Suprapubic skin (tissue), 4 donors: ENCODE measurements at regions not wholly inside any gene's neighbourhood (a gene's known extent, or its start where the extent isn't known, plus 50 kb on each side); places are given as distances from the start of the nearest gene placed in this dataset.
A peak's percentile ranks its signal among the peaks of the same experiment; 100 is the strongest.

Experiments used
- DNase-seq, 2 donors: peaks; one replicate each; pipeline ENCODE4 v3.0.0-alpha.2; 2019; ENCODE audit warnings: low spot score in 2 of 2
- H3K27ac ChIP-seq: fragments of 200-600 bp; sonication (generic); one replicate; pipeline ENCODE4 v1.5.1; 2019
- H3K27me3 ChIP-seq: fragments of 200-600 bp; sonication (generic); one replicate; pipeline ENCODE4 v1.5.1; 2019
- H3K36me3 ChIP-seq: fragments of 200-600 bp; sonication (generic); one replicate; pipeline ENCODE4 v1.5.1; 2019
- H3K4me1 ChIP-seq: fragments of 200-600 bp; sonication (generic); one replicate; pipeline ENCODE4 v1.5.1; 2019
- H3K4me3 ChIP-seq: fragments of 200-600 bp; sonication (generic); one replicate; pipeline ENCODE4 v1.5.1; 2019; ENCODE audit warnings: mild to moderate bottlenecking
- H3K9me3 ChIP-seq: fragments of 200-600 bp; sonication (generic); one replicate; pipeline ENCODE4 v1.5.1; 2019
- CTCF ChIP-seq, 2 donors: fragments of 200-600 bp in 1 of 2; fragments of 450-650 bp in 1 of 2; sonication (generic) in 1 of 2; IDR thresholded peaks; one replicate each; pipeline ENCODE4 v1.5.1; 2016 to 2019; ENCODE audit warnings: antibody characterized with exemption in 2 of 2, mild to moderate bottlenecking in 1 of 2, moderate library complexity in 1 of 2
- EP300 ChIP-seq: sonication (generic); formaldehyde crosslinking; IDR thresholded peaks from one replicate; pipeline ENCODE4 v1.6.1; 2017; ENCODE audit warnings: antibody characterized with exemption
- POLR2A ChIP-seq, 2 donors: fragments of 450-650 bp; IDR thresholded peaks; one replicate each; pipeline ENCODE4 v1.6.1; 2017; ENCODE audit warnings: antibody characterized with exemption in 2 of 2, mild to moderate bottlenecking in 2 of 2, moderate library complexity in 2 of 2
- POLR2AphosphoS5 ChIP-seq, 3 donors: sonication (generic); formaldehyde crosslinking; IDR thresholded peaks; one replicate each; pipeline ENCODE4 v1.6.1; 2017; ENCODE audit warnings: antibody characterized with exemption in 3 of 3
- whole genome bisulfite sequencing: methylation state at CpG from one replicate; pipeline ENCODE4 v1.1.5; 2018; 5-methylcytosine and 5-hydroxymethylcytosine counted together

DNA sequence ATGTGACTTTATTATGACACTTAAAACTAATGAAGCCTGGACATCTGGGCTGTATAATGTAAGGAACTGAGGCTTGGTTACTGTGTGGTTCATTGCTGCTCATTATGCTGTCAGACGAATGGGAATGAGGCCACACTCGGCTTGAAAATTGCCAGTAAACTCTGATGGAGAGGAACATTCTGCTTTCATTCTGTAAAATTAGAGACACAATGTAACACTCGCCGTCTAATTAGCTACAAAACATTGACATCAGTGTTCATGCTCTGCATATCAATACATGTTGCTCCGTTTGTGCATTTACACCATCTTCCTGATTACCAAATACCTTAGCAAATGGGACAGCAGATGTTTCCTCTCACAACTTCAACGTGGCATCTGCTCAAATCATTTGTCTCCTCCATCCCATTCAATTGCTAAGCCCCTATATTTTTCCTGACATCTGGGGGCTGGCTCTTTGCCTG lies 133.0 kb downstream of the SLC28A3 start:
- Histone ChIP-seq H3K4me3 (no peak overlapping the region), H3K27me3 (no peaks in the 10 kb centered on the region), H3K9me3 (no peaks in the 10 kb centered on the region), H3K27ac (peak overlapping the region; percentile 13), H3K4me1 (peaks cover 2% of the 10 kb centered on the region), H3K36me3 (no peaks in the 10 kb centered on the region)
- 49% methylated on average over 6 of the region's 6 CpGs for WGBS
- DNase-seq = no peak
- TF ChIP-seq CTCF (IDR thresholded peaks at IDR 0.05) (no peak), EP300 (no peak), POLR2AphosphoS5 (IDR thresholded peaks at IDR 0.05) (no peak), POLR2A (IDR thresholded peaks at IDR 0.05) (no peak)

- no peak for DNase-seq
- H3K27ac ChIP-seq = no peak overlapping the region
- no peak overlapping the region for H3K4me3 ChIP-seq
- 72% methylated on average over 3 of the region's 3 CpGs for WGBS
- no peaks in the 10 kb centered on the region for H3K9me3 ChIP-seq
- peaks cover 2% of the 10 kb centered on the region for H3K4me1 ChIP-seq
- TF ChIP-seq POLR2A (IDR thresholded peaks at IDR 0.05) (no peak), CTCF (IDR thresholded peaks at IDR 0.05) (no peak), EP300 (no peak), POLR2AphosphoS5 (IDR thresholded peaks at IDR 0.05) (no peak)
- H3K36me3 ChIP-seq = no peaks in the 10 kb centered on the region
- no peaks in the 10 kb centered on the region for H3K27me3 ChIP-seq
Measured at GRCh38 chr9:84212246-84212645, 128.3 kb downstream of the SLC28A3 start.

DNA sequence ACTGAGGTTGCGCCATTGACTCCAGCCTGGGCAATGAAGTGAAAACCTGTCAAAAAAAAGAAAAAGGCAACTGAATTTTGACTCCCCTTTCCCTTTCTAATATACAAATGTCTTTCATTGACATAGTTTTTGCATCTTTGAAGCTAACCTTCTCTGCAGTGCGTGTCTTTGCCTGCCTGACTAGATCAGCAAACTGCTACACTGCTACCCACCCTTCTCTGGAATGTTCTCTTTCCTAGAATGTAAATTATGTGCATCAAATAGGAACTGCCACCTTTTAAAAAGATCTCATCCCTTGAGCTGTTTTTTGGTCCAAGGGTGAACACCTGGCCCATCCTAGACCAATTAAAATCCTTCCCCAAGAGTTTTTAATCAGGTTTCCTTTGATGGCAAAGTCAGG lies 127.6 kb downstream of the SLC28A3 start:
- H3K4me3 ChIP-seq = no peak overlapping the region
- 69% methylated on average over 2 of the region's 2 CpGs for WGBS
- no peak overlapping the region for H3K27ac ChIP-seq
- H3K36me3 ChIP-seq = no peaks in the 10 kb centered on the region
- no peak for DNase-seq
- no peaks in the 10 kb centered on the region for H3K4me1 ChIP-seq
- no peaks in the 10 kb centered on the region for H3K9me3 ChIP-seq
- no peaks in the 10 kb centered on the region for H3K27me3 ChIP-seq
- TF ChIP-seq EP300 = no peak
- TF ChIP-seq CTCF (IDR thresholded peaks at IDR 0.05) = no peak
- no peak for TF ChIP-seq POLR2AphosphoS5 (IDR thresholded peaks at IDR 0.05)
- no peak for TF ChIP-seq POLR2A (IDR thresholded peaks at IDR 0.05)

DNA sequence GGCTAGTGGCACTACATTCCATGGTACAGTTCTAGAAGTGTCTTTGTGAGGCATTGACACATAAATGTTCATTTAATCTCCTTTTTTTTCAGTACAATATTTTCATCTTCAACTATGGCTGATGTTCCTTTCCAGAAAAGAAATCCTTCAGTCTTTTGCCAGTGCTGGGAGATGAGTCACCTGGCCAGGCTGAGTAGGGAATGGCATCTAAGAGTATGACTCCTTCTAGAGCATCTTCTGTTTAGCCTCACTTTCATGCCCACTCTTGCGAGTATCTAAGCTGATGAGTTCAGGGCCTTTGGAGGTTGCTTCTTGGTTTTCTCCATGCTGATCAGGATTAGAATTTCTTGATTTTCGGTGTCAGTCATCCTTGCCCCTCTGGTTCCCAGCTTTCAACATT lies 124.4 kb downstream of the SLC28A3 start:
- Histone ChIP-seq H3K4me3 (no peak overlapping the region), H3K27me3 (no peaks in the 10 kb centered on the region), H3K27ac (no peak overlapping the region), H3K9me3 (no peaks in the 10 kb centered on the region), H3K4me1 (no peaks in the 10 kb centered on the region), H3K36me3 (no peaks in the 10 kb centered on the region)
- WGBS = 91% methylated on average over 2 of the region's 2 CpGs
- DNase-seq = no peak
- no peak for TF ChIP-seq EP300
- no peak for TF ChIP-seq CTCF (IDR thresholded peaks at IDR 0.05)
- TF ChIP-seq POLR2AphosphoS5 (IDR thresholded peaks at IDR 0.05) = no peak

DNA sequence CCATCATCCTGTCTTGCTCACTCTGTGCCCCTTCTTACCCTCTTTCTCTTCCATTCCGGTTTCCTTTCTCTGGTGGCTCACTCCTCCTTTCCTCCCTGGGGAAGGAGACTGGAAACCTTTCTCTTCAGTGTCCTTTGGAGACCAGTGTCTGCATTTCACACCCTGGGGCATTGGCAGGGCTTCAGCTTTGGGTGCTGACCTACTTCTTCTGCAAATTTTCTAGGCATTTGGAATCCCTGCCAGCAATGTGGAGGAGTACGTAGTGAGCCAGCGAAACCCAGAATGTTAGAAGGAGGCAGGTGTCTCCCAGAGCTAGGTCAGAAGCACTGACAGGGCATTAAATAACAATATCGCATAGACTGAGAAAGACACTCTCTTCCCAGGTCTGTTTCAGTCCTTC lies 122.2 kb downstream of the SLC28A3 start:
- Histone ChIP-seq H3K27ac (no peak overlapping the region), H3K36me3 (no peaks in the 10 kb centered on the region), H3K9me3 (no peaks in the 10 kb centered on the region), H3K4me3 (no peak overlapping the region), H3K4me1 (no peaks in the 10 kb centered on the region), H3K27me3 (no peaks in the 10 kb centered on the region)
- WGBS = 41% methylated on average over 4 of the region's 4 CpGs
- DNase-seq = no peak
- TF ChIP-seq POLR2AphosphoS5 (IDR thresholded peaks at IDR 0.05) (no peak), POLR2A (IDR thresholded peaks at IDR 0.05) (no peak), CTCF (IDR thresholded peaks at IDR 0.05) (no peak), EP300 (no peak)
